H9 (cell line): ENCODE measurements at regions not wholly inside any gene's neighbourhood (a gene's known extent, or its start where the extent isn't known, plus 50 kb on each side); places are given as distances from the start of the nearest gene placed in this dataset.

Experiments
- DNase-seq: peaks from one replicate; pipeline ENCODE4 v3.0.0-alpha.2; 2017
- H2AFZ ChIP-seq: one replicate; pipeline ENCODE4 v1.6.1; 2013; ENCODE audit warnings: mild to moderate bottlenecking, low read length, control low read depth, moderate library complexity
- H2AK5ac ChIP-seq: 2 replicates; pipeline ENCODE4 v1.6.1; 2013; ENCODE audit warnings: low read length, control low read depth, mixed read lengths; ENCODE audit not compliant: insufficient read length
- H2BK120ac ChIP-seq: one replicate; pipeline ENCODE4 v1.6.1; 2013; ENCODE audit warnings: low read depth, mild to moderate bottlenecking, low read length, control low read depth, inconsistent platforms; ENCODE audit not compliant: poor library complexity, severe bottlenecking
- H2BK12ac ChIP-seq: 2 replicates; pipeline ENCODE4 v1.6.1; 2013; ENCODE audit warnings: low read length, control low read depth, mixed read lengths, low read depth; ENCODE audit not compliant: insufficient read length
- H2BK15ac ChIP-seq: 2 replicates; pipeline ENCODE4 v1.6.1; 2013; ENCODE audit warnings: low read depth, low read length, control low read depth
- H2BK20ac ChIP-seq: one replicate; pipeline ENCODE4 v1.6.1; 2013; ENCODE audit warnings: low read depth, mild to moderate bottlenecking, low read length, control low read depth, inconsistent platforms; ENCODE audit not compliant: poor library complexity, severe bottlenecking
- H2BK5ac ChIP-seq: 2 replicates; pipeline ENCODE4 v1.6.1; 2013; ENCODE audit warnings: low read length, control low read depth, mixed read lengths; ENCODE audit not compliant: insufficient read length
- H3K14ac ChIP-seq: 2 replicates; pipeline ENCODE4 v1.6.1; 2013; ENCODE audit warnings: low read length, control low read depth; ENCODE audit not compliant: insufficient read depth
- H3K18ac ChIP-seq: 2 replicates; pipeline ENCODE4 v1.6.1; 2013; ENCODE audit warnings: low read depth, mild to moderate bottlenecking, mixed read lengths, low read length, control low read depth; ENCODE audit not compliant: insufficient read length
- H3K23ac ChIP-seq: 2 replicates; pipeline ENCODE4 v1.6.1; 2013; ENCODE audit warnings: low read length, control low read depth, mixed read lengths, low read depth; ENCODE audit not compliant: insufficient read length
- H3K23me2 ChIP-seq: 2 replicates; pipeline ENCODE4 v1.6.1; 2013; ENCODE audit warnings: low read depth, mild to moderate bottlenecking, mixed read lengths, low read length, control low read depth; ENCODE audit not compliant: insufficient read length, poor library complexity, severe bottlenecking
- H3K27ac ChIP-seq: 2 replicates; pipeline ENCODE4 v1.5.1; 2013; ENCODE audit warnings: low read length, control low read depth, mixed read lengths, low read depth; ENCODE audit not compliant: insufficient read length
- H3K27me3 ChIP-seq: 2 replicates; pipeline ENCODE4 v1.6.1; 2013; ENCODE audit warnings: low read length, control low read depth, inconsistent platforms; ENCODE audit not compliant: insufficient read depth
- H3K4ac ChIP-seq: 2 replicates; pipeline ENCODE4 v1.6.1; 2013; ENCODE audit warnings: low read depth, mild to moderate bottlenecking, control low read depth, inconsistent platforms, low read length, moderate library complexity
- H3K4me1 ChIP-seq: 2 replicates; pipeline ENCODE4 v1.6.1; 2013; ENCODE audit warnings: low read length, control low read depth, inconsistent platforms; ENCODE audit not compliant: insufficient read depth
- H3K4me2 ChIP-seq: 2 replicates; pipeline ENCODE4 v1.6.1; 2013; ENCODE audit warnings: low read length, control low read depth, mixed read lengths; ENCODE audit not compliant: insufficient read length, insufficient read depth
- H3K56ac ChIP-seq: 2 replicates; pipeline ENCODE4 v1.6.1; 2013; ENCODE audit warnings: low read depth, mild to moderate bottlenecking, mixed read lengths, low read length, control low read depth; ENCODE audit not compliant: insufficient read length
- H3K79me1 ChIP-seq: 2 replicates; pipeline ENCODE4 v1.6.1; 2013; ENCODE audit warnings: low read depth, mild to moderate bottlenecking, moderate library complexity, low read length, control low read depth, inconsistent platforms; ENCODE audit not compliant: insufficient read depth, poor library complexity, severe bottlenecking
- H3K79me2 ChIP-seq: 2 replicates; pipeline ENCODE4 v1.6.1; 2013; ENCODE audit warnings: low read length, control low read depth, inconsistent platforms; ENCODE audit not compliant: insufficient read depth
- H3K9ac ChIP-seq: 2 replicates; pipeline ENCODE4 v1.6.1; 2013; ENCODE audit warnings: low read length, control low read depth, mixed read lengths; ENCODE audit not compliant: insufficient read length; ENCODE audit errors: extremely low read depth
- H3K9me3 ChIP-seq: one replicate; pipeline ENCODE4 v1.6.1; 2013; ENCODE audit warnings: low read depth, low read length, inconsistent platforms; ENCODE audit not compliant: control insufficient read depth
- H3T11ph ChIP-seq: one replicate; pipeline ENCODE4 v1.6.1; 2013; ENCODE audit warnings: mild to moderate bottlenecking, low read length, control low read depth, inconsistent platforms
- H4K20me1 ChIP-seq: one replicate; pipeline ENCODE4 v1.6.1; 2013; ENCODE audit not compliant: control insufficient read depth, insufficient read length, insufficient read depth
- H4K5ac ChIP-seq: 2 replicates; pipeline ENCODE4 v1.6.1; 2013; ENCODE audit warnings: low read depth, mild to moderate bottlenecking, mixed read lengths, low read length, control low read depth; ENCODE audit not compliant: insufficient read length
- H4K8ac ChIP-seq: replicated peaks from 2 replicates; pipeline ENCODE4 v1.6.1; 2013; ENCODE audit warnings: low read length, control low read depth, mixed read lengths, low read depth; ENCODE audit not compliant: insufficient read length
- H4K91ac ChIP-seq: 2 replicates; pipeline ENCODE4 v1.6.1; 2013; ENCODE audit warnings: low read depth, mild to moderate bottlenecking, moderate library complexity, mixed read lengths, low read length, control low read depth; ENCODE audit not compliant: insufficient read length
- H3K27ac Mint-ChIP-seq, 3 experiments: 2 replicates in 2 of 3; 3 replicates in 1 of 3; pipeline ENCODE4 v1.8.0; 2020 to 2021; ENCODE audit warnings: mixed read lengths in 3 of 3, mild to moderate bottlenecking in 1 of 3, moderate library complexity in 1 of 3
- H3K27me3 Mint-ChIP-seq: 2 replicates; pipeline ENCODE4 v1.8.0; 2021; ENCODE audit warnings: low read depth, mild to moderate bottlenecking, moderate library complexity, mixed read lengths
- H3K36me3 Mint-ChIP-seq, 3 experiments: 2 replicates in 2 of 3; 3 replicates in 1 of 3; pipeline ENCODE4 v1.8.0; 2020 to 2021; ENCODE audit warnings: low read depth in 3 of 3, mixed read lengths in 3 of 3; ENCODE audit not compliant: insufficient read depth in 1 of 3
- H3K4me1 Mint-ChIP-seq, 2 experiments: 2 replicates each; pipeline ENCODE4 v1.8.0; 2020; ENCODE audit warnings: mixed read lengths in 2 of 2
- H3K4me3 Mint-ChIP-seq, 2 experiments: 2 replicates in 1 of 2; 3 replicates in 1 of 2; pipeline ENCODE4 v1.8.0; 2020 to 2021; ENCODE audit warnings: mild to moderate bottlenecking in 2 of 2, mixed read lengths in 2 of 2, moderate library complexity in 1 of 2
- H3K9me3 Mint-ChIP-seq, 2 experiments: 2 replicates in 1 of 2; 3 replicates in 1 of 2; pipeline ENCODE4 v1.8.0; 2020; ENCODE audit warnings: mild to moderate bottlenecking in 2 of 2, mixed read lengths in 2 of 2, moderate library complexity in 1 of 2
- CTCF ChIP-seq: fragments of 200-600 bp; sonication (generic); conservative IDR thresholded peaks from 3 replicates; pipeline ENCODE4 v1.8.0; 2021; ENCODE audit warnings: antibody characterized with exemption, mild to moderate bottlenecking

- no peak overlapping the region for H3K4me3 Mint-ChIP-seq
Observed at GRCh38 chr4:27620886-27621285, 760.2 kb downstream of the STIM2 start.

More at GRCh38 chr4:27620886-27621285, 760.2 kb downstream of the STIM2 start:
- Histone ChIP-seq H3K23ac (no peak overlapping the region), H4K8ac (no peak overlapping the region), H2BK5ac (no peak overlapping the region), H3K4me1 (no peaks in the 10 kb centered on the region), H3K4ac (no peak overlapping the region), H3K18ac (no peak overlapping the region), H3K27ac (no peak overlapping the region), H3K79me1 (no peaks in the 10 kb centered on the region), H3K9ac (no peak overlapping the region), H2AFZ (peak overlapping the region; percentile 26), H3K9me3 (no peaks in the 10 kb centered on the region), H3K79me2 (no peaks in the 10 kb centered on the region), H2BK15ac (no peak overlapping the region), H2BK20ac (no peak overlapping the region), H4K91ac (no peak overlapping the region), H4K5ac (no peak overlapping the region), H3K23me2 (no peaks in the 10 kb centered on the region), H3K4me2 (no peak overlapping the region), H3K27me3 (no peaks in the 10 kb centered on the region), H2BK120ac (no peak overlapping the region), H3K14ac (no peak overlapping the region; the same call in 1 of the 2 replicates), H3K56ac (no peak overlapping the region), H2BK12ac (no peak overlapping the region), H3T11ph (no peak overlapping the region), H4K20me1 (no peaks in the 10 kb centered on the region), H2AK5ac (no peak overlapping the region)
- TF ChIP-seq CTCF: no peak
- no peaks in the 10 kb centered on the region; the same call in 1 of the 2 replicates for H3K27me3 Mint-ChIP-seq
- H3K27ac Mint-ChIP-seq: no peak overlapping the region
- H3K4me1 Mint-ChIP-seq: peaks cover 4% of the 10 kb centered on the region in 2 experiments; a peak in 1 of 4 replicates
- H3K36me3 Mint-ChIP-seq: no peaks in the 10 kb centered on the region; a peak in 1 of 7 replicates
- no peak for DNase-seq
- no peaks in the 10 kb centered on the region for H3K9me3 Mint-ChIP-seq
